Psoas muscle (tissue), 7 donors: ENCODE measurements at regions not wholly inside any gene's neighbourhood (a gene's known extent, or its start where the extent isn't known, plus 50 kb on each side); places are given as distances from the start of the nearest gene placed in this dataset.
"Not testable (repeated sequence)": the region's sequence is repeated elsewhere in the genome, so short reads cannot be mapped to it uniquely, and the experiment has no call there.

ENCODE experiments used
- ATAC-seq, 4 donors: fragments of 200-7000 bp; cut with Tn5 transposase; one replicate each; pipeline ENCODE4 v1.9.1; 2020; ENCODE audit warnings: moderate library complexity in 3 of 4, mild to moderate bottlenecking in 2 of 4
- DNase-seq, 2 donors: peaks; one replicate each; pipeline ENCODE4 v3.0.0-alpha.2; 2020
- H3K27ac ChIP-seq: fragments of 200-600 bp; one replicate; pipeline ENCODE4 v1.8.0; 2022
- H3K27me3 ChIP-seq, 3 donors: fragments of 200-600 bp in 1 of 3; one replicate each; pipeline versions ENCODE4 v1.6.1 to v1.8.0; 2013 to 2022; ENCODE audit warnings: low read length in 2 of 3, mild to moderate bottlenecking in 2 of 3, moderate library complexity in 1 of 3; ENCODE audit not compliant: insufficient read depth in 3 of 3
- H3K36me3 ChIP-seq, 2 donors: fragments of 200-600 bp in 1 of 2; one replicate each; pipeline versions ENCODE4 v1.6.1 to v1.8.0; 2013 to 2022; ENCODE audit warnings: low read depth in 1 of 2, mild to moderate bottlenecking in 1 of 2, moderate library complexity in 1 of 2; ENCODE audit not compliant: insufficient read depth in 1 of 2
- H3K4me1 ChIP-seq: fragments of 200-600 bp; one replicate; pipeline ENCODE4 v1.8.0; 2022
- H3K4me3 ChIP-seq: fragments of 200-600 bp; one replicate; pipeline ENCODE4 v1.8.0; 2022; ENCODE audit warnings: mild to moderate bottlenecking
- H3K9me3 ChIP-seq: fragments of 200-600 bp; one replicate; pipeline ENCODE4 v1.8.0; 2022
- WGBS, 3 donors: extraction: QIAGEN DNeasy Blood & Tissue Kit; methylation state at CpG; one replicate each; pipeline versions ENCODE4 v1.1.6 to v1.1.7; 2013; 5-methylcytosine and 5-hydroxymethylcytosine counted together
- intact Hi-C, 2 donors: fragments of 100-400 bp; cut with DNase I; formaldehyde crosslinking; loops; one replicate each; pipeline versions ENCODE4 v1.11.0 to v1.14.2; 2022
- TF ChIP-seq, protein P1 (sequence below): fragments of 200-600 bp; IDR thresholded peaks from one replicate; pipeline ENCODE4 v1.8.0; 2022; ENCODE audit warnings: antibody characterized with exemption
- donor health status: healthy with polysubstance abuse.
- donor health status: DM: no; HTN: no; CAD: no; lungs with moderate emphysema.
- donor health status: Bipolar disorder and iron deficiency.
- donor health status: healthy.
- donor health status: DM: yes; HTN: yes; CAD: no.
- donor health status: DM: no; HTN: no; CAD: no.
- donor health status: DM: yes; HTN: yes; CAD: no.

DNA sequence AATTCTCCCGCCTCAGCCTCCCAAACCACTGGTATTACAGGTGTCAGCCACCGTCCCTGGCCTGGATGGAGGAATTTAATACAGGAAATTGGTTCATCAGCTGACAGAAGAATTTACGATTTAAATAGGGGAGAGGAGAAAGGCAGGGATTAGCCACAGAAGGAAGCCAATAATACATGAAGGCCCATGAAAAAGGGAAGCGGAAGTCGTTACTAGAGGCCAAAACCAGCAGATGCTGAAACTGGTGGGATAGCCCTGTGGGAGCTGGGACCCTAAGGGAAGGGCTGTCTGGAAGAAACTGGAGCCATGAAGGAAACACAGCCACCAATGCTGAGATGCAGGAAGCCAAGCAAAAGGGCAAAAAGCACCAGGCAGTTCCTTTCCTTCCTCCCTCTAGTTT, 163.7 kb upstream of the RMP24 start:
- Histone ChIP-seq H3K36me3 (no peaks in the 10 kb centered on the region), H3K4me1 (no peaks in the 10 kb centered on the region), H3K4me3 (no peak overlapping the region), H3K27ac (no peak overlapping the region), H3K9me3 (no peaks in the 10 kb centered on the region), H3K27me3 (peaks cover 0 to 8% (median 0%) of the 10 kb centered on the region in 3 donors)
- no peak for ATAC-seq
- WGBS, 3 donors: 52 to 65% (median 64%) methylated on average over 5 of the region's 5 CpGs
- DNase-seq: no peak
- intact Hi-C loops: no loop called here
- TF ChIP-seq, protein P1, sequence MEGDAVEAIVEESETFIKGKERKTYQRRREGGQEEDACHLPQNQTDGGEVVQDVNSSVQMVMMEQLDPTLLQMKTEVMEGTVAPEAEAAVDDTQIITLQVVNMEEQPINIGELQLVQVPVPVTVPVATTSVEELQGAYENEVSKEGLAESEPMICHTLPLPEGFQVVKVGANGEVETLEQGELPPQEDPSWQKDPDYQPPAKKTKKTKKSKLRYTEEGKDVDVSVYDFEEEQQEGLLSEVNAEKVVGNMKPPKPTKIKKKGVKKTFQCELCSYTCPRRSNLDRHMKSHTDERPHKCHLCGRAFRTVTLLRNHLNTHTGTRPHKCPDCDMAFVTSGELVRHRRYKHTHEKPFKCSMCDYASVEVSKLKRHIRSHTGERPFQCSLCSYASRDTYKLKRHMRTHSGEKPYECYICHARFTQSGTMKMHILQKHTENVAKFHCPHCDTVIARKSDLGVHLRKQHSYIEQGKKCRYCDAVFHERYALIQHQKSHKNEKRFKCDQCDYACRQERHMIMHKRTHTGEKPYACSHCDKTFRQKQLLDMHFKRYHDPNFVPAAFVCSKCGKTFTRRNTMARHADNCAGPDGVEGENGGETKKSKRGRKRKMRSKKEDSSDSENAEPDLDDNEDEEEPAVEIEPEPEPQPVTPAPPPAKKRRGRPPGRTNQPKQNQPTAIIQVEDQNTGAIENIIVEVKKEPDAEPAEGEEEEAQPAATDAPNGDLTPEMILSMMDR: no peak

DNA sequence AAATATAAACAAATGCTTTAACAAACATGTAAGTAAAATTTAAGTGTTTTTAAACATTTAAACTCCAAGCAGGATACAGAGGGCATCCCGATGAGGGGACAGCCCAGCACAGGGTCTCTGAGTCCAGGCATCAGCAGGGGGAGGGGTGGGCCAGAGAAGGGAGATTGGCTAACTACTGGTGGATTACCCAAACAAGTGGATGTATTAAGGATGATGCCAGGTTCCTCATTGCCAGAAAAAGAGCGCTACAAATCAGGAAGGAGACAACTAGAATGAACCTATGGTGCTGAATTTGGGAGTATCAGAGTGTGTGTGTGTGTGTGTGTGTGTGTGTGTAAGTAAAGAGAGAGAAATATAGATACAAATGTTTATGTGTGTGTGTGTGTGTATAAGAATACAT, 162.0 kb upstream of the RMP24 start:
- Histone ChIP-seq H3K27ac (no peak overlapping the region), H3K27me3 (peaks cover 0 to 4% (median 0%) of the 10 kb centered on the region in 3 donors), H3K36me3 (no peaks in the 10 kb centered on the region), H3K9me3 (no peaks in the 10 kb centered on the region), H3K4me1 (no peaks in the 10 kb centered on the region), H3K4me3 (no peak overlapping the region)
- TF ChIP-seq, protein P1: no peak
- intact Hi-C loops: no loop called here
- 77 to 81% (median 80%) methylated on average over 2 of the region's 2 CpGs for WGBS, 3 donors
- DNase-seq (no peak), ATAC-seq (no peak)

DNA sequence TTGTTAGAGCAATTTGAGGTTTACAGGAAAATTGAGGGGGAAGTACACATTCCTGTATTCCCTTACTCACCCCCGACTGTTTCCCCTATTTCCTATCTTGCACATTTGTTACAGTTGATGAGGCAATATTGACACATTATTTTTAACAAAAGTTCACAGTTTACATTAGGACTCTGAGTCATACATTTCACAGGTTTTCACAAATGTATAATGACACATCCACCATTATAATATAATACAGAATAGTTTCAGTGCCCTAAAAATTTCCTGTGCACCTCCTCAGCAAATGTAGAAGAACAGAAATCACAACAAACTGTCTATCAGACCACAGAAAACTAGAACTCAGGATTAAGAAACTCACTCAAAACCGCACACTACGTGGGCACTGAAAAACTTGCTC, 160.6 kb upstream of the RMP24 start:
- WGBS, 3 donors: 78 to 84% (median 80%) methylated on average over 3 of the region's 3 CpGs
- DNase-seq (no peak), ATAC-seq (no peak)
- Histone ChIP-seq H3K4me3 (no peak overlapping the region), H3K4me1 (no peaks in the 10 kb centered on the region), H3K36me3 (no peaks in the 10 kb centered on the region), H3K9me3 (no peaks in the 10 kb centered on the region), H3K27ac (no peak overlapping the region), H3K27me3 (peaks cover 0 to 4% (median 0%) of the 10 kb centered on the region in 3 donors)
- intact Hi-C loops: no loop called here
- TF ChIP-seq, protein P1: no peak

- ATAC-seq, H3K36me3 ChIP-seq, intact Hi-C loops, H3K27me3 ChIP-seq, H3K4me3 ChIP-seq, DNase-seq, H3K4me1 ChIP-seq, H3K27ac ChIP-seq, H3K9me3 ChIP-seq: not testable (repeated sequence)
- 94 to 100% (median 98%) methylated on average over 1 of the region's 2 CpGs for WGBS, 3 donors
These were observed 157.5 kb upstream of the RMP24 start for GRCh38 chr18:35815011-35815410.

DNA sequence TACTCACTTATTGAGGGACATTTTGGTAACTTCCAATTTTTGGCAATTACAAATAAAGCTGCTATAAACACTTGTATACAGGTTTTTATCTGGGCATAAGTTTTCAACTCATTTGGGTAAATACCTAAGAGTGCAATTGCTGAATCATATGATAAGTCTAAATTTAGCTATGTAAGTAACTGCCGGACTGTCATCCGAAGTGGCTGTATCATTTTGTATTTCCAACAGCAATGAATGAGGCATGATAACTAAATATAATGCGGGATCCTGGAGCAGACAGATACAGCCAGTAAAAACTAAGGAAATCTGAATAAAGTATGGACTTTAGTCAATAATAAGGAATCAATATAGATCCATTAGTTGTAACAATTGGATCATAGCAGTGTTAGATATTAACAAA, 156.5 kb upstream of the RMP24 start:
- no peak for DNase-seq
- intact Hi-C loops: no loop called here
- no peak for ATAC-seq
- Histone ChIP-seq H3K36me3 (no peaks in the 10 kb centered on the region), H3K27me3 (no peaks in the 10 kb centered on the region), H3K4me3 (no peak overlapping the region), H3K27ac (no peak overlapping the region), H3K4me1 (no peaks in the 10 kb centered on the region), H3K9me3 (no peaks in the 10 kb centered on the region)
- TF ChIP-seq, protein P1: no peak
- WGBS, 3 donors: 40 to 66% (median 59%) methylated on average over 3 of the region's 3 CpGs
